Right hindlimb (tissue), 1 donor: ENCODE measurements at regions not wholly inside any gene's neighbourhood (a gene's known extent, or its start where the extent isn't known, plus 50 kb on each side); places are given as distances from the start of the nearest gene placed in this dataset.
"Not testable (repeated sequence)": the region's sequence is repeated elsewhere in the genome, so short reads cannot be mapped to it uniquely, and the experiment has no call there.

Experiments
- DNase-seq: peaks from one replicate; pipeline ENCODE4 v3.0.0-alpha.2; 2018

- no peak for DNase-seq
Observed at GRCh38 chr9:84513473-84513872, 156.1 kb upstream of the NTRK2 start.

- no peak for DNase-seq
Observed at GRCh38 chr9:84513979-84514378, 155.6 kb upstream of the NTRK2 start.

- no peak for DNase-seq
Observed at GRCh38 chr9:84514421-84514820, 155.1 kb upstream of the NTRK2 start.

GRCh38 chr9:84517026-84517425, 152.5 kb upstream of the NTRK2 start:
- no peak for DNase-seq

- DNase-seq = no peak
Observed at GRCh38 chr9:84519413-84519812, 150.1 kb upstream of the NTRK2 start.

- DNase-seq = no peak
Observed at GRCh38 chr9:84521208-84521607, 148.3 kb upstream of the NTRK2 start.

- not testable (repeated sequence) for DNase-seq
Observed at GRCh38 chr9:84526211-84526610, 143.3 kb upstream of the NTRK2 start.

- not testable (repeated sequence) for DNase-seq
Observed at GRCh38 chr9:84527060-84527720, 142.3 kb upstream of the NTRK2 start.

GRCh38 chr9:84535973-84536372, 133.6 kb upstream of the NTRK2 start:
- not testable (repeated sequence) for DNase-seq

- no peak for DNase-seq
Observed at GRCh38 chr9:84538879-84539278, 130.7 kb upstream of the NTRK2 start.

- no peak for DNase-seq
Observed at GRCh38 chr9:84542554-84542953, 127.0 kb upstream of the NTRK2 start.

GRCh38 chr9:84554069-84554664, 115.4 kb upstream of the NTRK2 start:
- DNase-seq = no peak

- DNase-seq = no peak
Observed at GRCh38 chr9:84556556-84556955, 113.0 kb upstream of the NTRK2 start.

- no peak for DNase-seq
Observed at GRCh38 chr9:84557751-84558150, 111.8 kb upstream of the NTRK2 start.

- no peak for DNase-seq
Observed at GRCh38 chr9:84563691-84564090, 105.8 kb upstream of the NTRK2 start.

- DNase-seq = no peak
Observed at GRCh38 chr9:84567805-84568204, 101.7 kb upstream of the NTRK2 start.

GRCh38 chr9:84570482-84571154, 98.9 kb upstream of the NTRK2 start:
- no peak for DNase-seq

GRCh38 chr9:84573083-84573482, 96.4 kb upstream of the NTRK2 start:
- no peak for DNase-seq

- DNase-seq = no peak
Observed at GRCh38 chr9:84575705-84576104, 93.8 kb upstream of the NTRK2 start.

- no peak for DNase-seq
Observed at GRCh38 chr9:84583866-84584265, 85.7 kb upstream of the NTRK2 start.

GRCh38 chr9:84586662-84587061, 82.9 kb upstream of the NTRK2 start:
- no peak for DNase-seq

GRCh38 chr9:84587153-84587552, 82.4 kb upstream of the NTRK2 start:
- DNase-seq = no peak

GRCh38 chr9:84589542-84589941, 80.0 kb upstream of the NTRK2 start:
- DNase-seq = no peak

GRCh38 chr9:84590706-84591105, 78.8 kb upstream of the NTRK2 start:
- no peak for DNase-seq
